SIG-M5 (cell line): ENCODE measurements at regions not wholly inside any gene's neighbourhood (a gene's known extent, or its start where the extent isn't known, plus 50 kb on each side); places are given as distances from the start of the nearest gene placed in this dataset.
"Not testable (repeated sequence)": the region's sequence is repeated elsewhere in the genome, so short reads cannot be mapped to it uniquely, and the experiment has no call there.

Experiments
- DNase-seq: peaks from one replicate; lab custom pipeline; 2025; lab: John Stamatoyannopoulos, UW

GRCh38 chr4:129676934-129677333 lies 581.0 kb downstream of the C4orf33 start:
- no peak for DNase-seq

DNA sequence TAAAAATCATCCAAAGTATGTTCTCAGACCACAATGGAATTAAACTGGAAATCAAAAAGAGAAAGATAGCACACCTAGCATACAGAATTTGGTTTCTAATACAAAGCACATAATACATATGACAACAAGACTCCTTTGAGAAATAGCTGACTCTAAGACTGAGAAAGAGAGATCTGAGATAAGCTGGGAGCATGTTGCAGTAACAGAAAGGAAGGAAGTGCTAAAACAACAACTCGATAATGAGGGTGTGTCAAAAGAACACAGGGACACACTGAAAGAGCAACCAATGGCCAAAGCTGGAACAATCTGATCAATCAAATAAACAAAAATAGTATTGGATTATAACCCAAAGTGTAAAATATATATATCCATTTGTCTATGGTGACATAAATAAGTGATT lies 586.6 kb downstream of the C4orf33 start:
- DNase-seq = no peak

GRCh38 chr4:129707949-129708348 lies 612.0 kb downstream of the C4orf33 start:
- no peak for DNase-seq

DNA sequence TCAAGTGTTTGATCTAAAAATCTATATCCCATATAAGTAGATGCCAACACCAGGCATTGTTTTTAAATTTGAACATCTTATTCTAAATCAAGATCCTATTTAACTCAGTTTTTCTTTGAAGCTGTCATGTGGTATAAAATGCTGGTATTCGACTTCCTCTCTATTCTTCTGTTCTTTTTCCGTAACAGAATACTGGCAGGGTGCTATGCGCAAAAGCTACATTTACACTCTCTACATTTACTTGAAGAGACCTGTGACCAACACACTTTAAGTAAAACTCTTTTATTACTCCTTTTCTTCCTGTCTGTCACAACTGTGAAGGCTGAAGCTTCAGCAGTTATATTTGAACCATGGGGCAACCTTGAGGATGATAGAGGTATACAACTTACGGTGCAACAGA lies 612.8 kb downstream of the C4orf33 start:
- no peak for DNase-seq

- DNase-seq = no peak
These were observed 642.2 kb downstream of the C4orf33 start for GRCh38 chr4:129738175-129738574.

DNA sequence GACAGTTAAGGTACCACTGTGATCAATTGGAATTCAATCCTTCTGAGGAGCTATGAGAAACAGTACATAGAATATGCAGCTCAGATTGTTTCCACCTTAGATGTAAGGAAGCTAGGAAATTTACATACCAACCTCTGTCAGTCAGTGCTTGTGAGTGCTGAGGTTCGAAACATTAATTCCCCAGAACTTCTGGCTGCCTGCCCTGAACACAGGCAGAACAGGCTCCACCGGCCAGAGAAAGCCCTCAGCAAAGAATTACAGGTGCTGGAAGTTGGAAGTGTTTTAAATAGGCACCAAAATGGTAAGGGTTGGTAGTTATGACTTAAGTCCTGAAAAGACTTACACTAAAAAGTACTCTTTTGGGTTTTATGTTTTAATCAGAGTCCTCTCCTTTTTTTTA lies 651.8 kb downstream of the C4orf33 start:
- DNase-seq = no peak

GRCh38 chr4:129748991-129749390 lies 653.0 kb downstream of the C4orf33 start:
- DNase-seq = no peak

DNA sequence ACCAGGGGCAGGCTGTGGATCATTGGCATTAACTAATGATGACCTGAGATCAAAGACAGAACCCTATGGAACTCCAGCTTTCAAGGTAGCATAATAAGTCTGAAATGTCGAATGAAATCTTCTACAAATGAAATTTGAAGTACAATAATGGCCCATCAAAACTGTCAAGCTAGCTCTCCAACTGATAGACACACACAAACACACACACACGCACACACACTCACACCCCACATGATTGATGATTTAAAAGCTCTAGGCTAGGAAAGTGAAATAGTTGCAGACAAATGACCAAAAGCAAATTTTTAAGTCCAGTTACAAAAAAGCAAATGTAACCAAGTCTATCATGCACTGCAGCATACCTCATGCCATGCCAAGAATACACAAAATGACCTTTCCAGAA lies 655.7 kb downstream of the C4orf33 start:
- no peak for DNase-seq

DNA sequence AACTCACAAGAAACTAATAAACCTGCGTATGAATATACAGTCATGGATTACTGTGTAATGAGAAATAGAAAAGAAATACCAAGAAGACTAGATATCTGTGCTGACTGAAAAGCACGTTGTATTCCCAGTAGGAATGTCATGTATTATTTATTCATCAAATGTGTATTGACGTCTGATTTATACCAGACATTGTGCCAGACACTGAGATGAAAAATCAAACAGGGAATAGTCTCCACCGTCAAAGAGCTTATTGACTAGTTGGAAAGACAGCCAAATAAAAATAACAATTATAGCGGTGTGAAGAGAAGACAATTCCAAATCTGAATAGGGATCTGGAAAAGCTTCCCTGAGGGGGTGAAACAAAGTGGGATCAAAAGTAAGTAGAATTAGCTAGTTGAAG lies 687.6 kb downstream of the C4orf33 start:
- DNase-seq = no peak

GRCh38 chr4:129788486-129788885 lies 692.5 kb downstream of the C4orf33 start:
- no peak for DNase-seq

- no peak for DNase-seq
These were observed 708.6 kb downstream of the C4orf33 start for GRCh38 chr4:129804461-129804981.

DNA sequence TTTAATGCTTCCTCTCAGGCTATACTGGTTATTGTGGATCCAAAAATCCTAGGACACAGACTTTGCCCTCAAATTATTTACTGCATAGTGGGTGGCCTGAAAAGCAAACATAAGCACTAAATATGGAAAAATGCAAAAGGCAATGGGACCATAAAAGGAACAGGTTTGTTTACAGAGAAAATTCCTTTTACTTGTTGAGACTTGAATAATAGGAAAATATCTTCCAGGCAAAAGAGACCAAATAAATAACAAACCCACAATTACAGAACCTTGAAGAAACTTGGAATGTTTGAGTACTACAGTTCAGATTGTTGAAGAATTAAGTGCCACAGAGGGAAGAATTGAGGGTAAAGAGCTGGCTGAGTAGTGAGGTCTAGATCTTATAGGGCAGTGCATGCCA lies 711.0 kb downstream of the C4orf33 start:
- no peak for DNase-seq

DNA sequence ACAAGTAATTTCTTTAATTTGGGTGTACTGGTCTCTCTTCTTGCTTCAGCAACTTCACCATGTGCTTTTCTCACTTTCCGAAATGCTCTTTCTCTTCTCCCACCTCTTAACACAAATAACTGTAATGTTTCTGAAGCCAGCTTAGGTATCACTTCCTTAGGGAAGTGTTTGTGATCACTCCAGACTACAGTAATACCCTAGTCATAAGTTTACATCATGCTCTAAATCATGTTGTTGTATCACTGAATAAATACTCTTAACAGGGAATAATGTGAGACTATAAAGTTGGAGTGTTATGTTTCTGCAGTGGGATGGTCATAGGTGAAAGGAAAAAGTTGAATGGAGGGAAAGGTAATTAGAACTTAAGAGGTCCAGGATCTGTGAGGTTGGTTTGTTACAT lies 712.3 kb downstream of the C4orf33 start:
- DNase-seq = no peak

- no peak for DNase-seq
These were observed 725.1 kb downstream of the C4orf33 start for GRCh38 chr4:129821073-129821472.

- DNase-seq = no peak
These were observed 726.0 kb downstream of the C4orf33 start for GRCh38 chr4:129821963-129822362.

- DNase-seq = no peak
These were observed 726.7 kb downstream of the C4orf33 start for GRCh38 chr4:129822701-129823100.

GRCh38 chr4:129823105-129823504 lies 727.2 kb downstream of the C4orf33 start:
- DNase-seq = no peak

DNA sequence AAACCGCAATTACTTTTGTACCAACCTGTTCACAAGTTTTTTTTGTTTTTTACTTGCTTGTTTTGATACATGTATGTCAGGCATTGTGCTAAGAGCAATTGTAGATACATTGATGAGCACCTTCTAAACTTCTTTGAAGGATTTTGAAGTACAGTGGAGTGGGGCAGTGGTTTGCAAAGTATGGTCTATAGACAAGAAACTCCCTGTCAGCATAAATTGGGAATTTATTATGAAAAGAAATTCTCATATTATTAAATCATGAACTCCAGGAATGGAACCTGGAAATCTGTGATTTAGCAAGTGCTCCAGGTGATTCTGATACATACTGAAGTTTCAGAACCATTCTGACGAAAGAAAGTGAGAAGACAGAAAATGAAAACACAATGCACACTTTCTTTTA lies 733.4 kb downstream of the C4orf33 start:
- no peak for DNase-seq

DNA sequence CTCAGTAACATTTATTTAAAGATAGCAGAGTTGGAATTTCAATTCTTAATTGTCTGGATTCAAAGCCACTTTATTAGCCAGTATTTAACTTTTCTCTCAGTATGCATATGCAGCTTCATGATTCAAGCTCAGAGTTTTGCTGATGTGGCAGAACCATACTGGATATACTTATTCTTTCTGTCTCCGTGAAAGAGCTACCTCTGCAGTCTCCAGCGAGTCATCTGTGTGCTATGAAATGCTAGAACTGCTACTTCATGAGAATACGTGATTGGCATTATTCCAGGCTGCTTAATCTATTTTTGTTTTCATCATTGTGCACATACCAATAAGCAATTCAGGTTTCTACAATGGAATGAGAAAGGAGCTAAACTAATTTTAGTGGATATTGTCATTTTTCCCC lies 743.7 kb downstream of the C4orf33 start:
- DNase-seq = no peak

DNA sequence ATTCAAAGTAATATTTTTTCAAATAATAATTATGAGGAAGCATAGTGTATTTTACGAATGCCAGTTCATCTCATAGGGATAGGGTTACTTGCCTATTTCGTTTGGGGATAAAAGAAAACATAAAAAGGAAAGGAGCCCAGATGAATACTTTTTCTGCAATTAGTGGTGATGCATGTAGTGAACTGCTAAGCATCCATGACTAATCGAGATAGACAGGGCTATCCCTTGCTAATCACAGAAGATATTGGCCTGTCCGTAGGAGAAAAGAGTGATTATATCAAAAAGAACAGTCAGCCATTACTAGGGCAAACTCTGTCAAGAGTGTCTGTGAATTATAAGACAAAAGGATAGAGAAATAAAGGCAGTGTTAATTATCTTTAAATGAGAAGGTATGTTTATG lies 746.1 kb downstream of the C4orf33 start:
- no peak for DNase-seq

- no peak for DNase-seq
These were observed 756.5 kb downstream of the C4orf33 start for GRCh38 chr4:129852434-129852833.

GRCh38 chr4:129853685-129854467 lies 757.9 kb downstream of the C4orf33 start:
- DNase-seq = not testable (repeated sequence)

DNA sequence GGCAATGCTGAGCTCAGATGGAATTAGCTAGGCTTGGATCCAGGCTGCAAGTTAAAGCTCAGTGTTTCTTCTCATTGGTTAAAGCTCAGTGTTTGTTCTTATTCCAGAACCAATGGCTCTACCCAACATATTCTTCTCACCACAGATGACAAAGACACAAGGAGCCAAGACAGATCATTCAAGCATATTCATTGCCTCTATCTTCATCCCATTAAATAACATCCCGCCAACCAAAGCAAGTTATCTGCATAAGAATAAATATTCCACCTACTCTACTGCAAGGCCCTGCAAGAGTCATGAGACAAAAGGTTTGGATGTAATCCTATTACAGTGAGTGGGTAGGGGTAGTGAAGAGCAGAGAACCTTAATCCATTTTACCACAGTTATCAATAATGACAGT lies 766.5 kb downstream of the C4orf33 start:
- DNase-seq = no peak

- DNase-seq = no peak
These were observed 767.3 kb downstream of the C4orf33 start for GRCh38 chr4:129863206-129863605.
